ENCODE measurements at regions not wholly inside any gene's neighbourhood (a gene's known extent, or its start where the extent isn't known, plus 50 kb on each side); places are given as distances from the start of the nearest gene placed in this dataset.
"Not testable (repeated sequence)": the region's sequence is repeated elsewhere in the genome, so short reads cannot be mapped to it uniquely, and the experiment has no call there.

GRCh38 chr1:175265091-175265490 lies 72.5 kb upstream of the KIAA0040 start:
- TF ChIP-seq CTCF (IDR thresholded peaks at IDR 0.05; ENCODE audit: unreplicated experiment), result no peak
- Mint-ChIP-seq H3K27me3 (ENCODE audit: unreplicated experiment) (peaks cover 27% of the 10 kb centered on the region), H3K9me3 (ENCODE audit: low read depth, unreplicated experiment) (peaks cover 9% of the 10 kb centered on the region), H3K4me3 (ENCODE audit: low read depth, unreplicated experiment) (no peak overlapping the region), H3K36me3 (ENCODE audit: insufficient read depth, unreplicated experiment) (no peaks in the 10 kb centered on the region), H3K27ac (ENCODE audit: unreplicated experiment) (no peak overlapping the region), H3K4me1 (ENCODE audit: low read depth, unreplicated experiment) (peaks cover 21% of the 10 kb centered on the region)
- BruUV-seq (replicated peaks), result no TSS peak
- intact Hi-C loops (cut with micrococcal nuclease; ENCODE audit: unreplicated experiment), result loop anchor here (5.0 kb wide), 1 partner anchor 73 kb away; the partner anchor contains the start of gene KIAA0040
- CTCF ChIA-PET, result no interaction called here
- no peak for DNase-seq

GRCh38 chr1:175262621-175263020 lies 70.0 kb upstream of the KIAA0040 start:
- H3K27me3 Mint-ChIP-seq (ENCODE audit: unreplicated experiment), result peaks cover 27% of the 10 kb centered on the region
- CTCF ChIA-PET, result no interaction called here
- BruUV-seq (replicated peaks), result no TSS peak
- no peaks in the 10 kb centered on the region for H3K4me1 Mint-ChIP-seq (ENCODE audit: low read depth, unreplicated experiment)
- no peak for DNase-seq
- H3K9me3 Mint-ChIP-seq (ENCODE audit: low read depth, unreplicated experiment), result peaks cover 9% of the 10 kb centered on the region
- no peaks in the 10 kb centered on the region for H3K36me3 Mint-ChIP-seq (ENCODE audit: insufficient read depth, unreplicated experiment)
- no peak for TF ChIP-seq CTCF (IDR thresholded peaks at IDR 0.05; ENCODE audit: unreplicated experiment)
- H3K4me3 Mint-ChIP-seq (ENCODE audit: low read depth, unreplicated experiment), result no peak overlapping the region
- intact Hi-C loops (cut with micrococcal nuclease; ENCODE audit: unreplicated experiment), result no loop called here
- no peak overlapping the region for H3K27ac Mint-ChIP-seq (ENCODE audit: unreplicated experiment)

- DNase-seq; H3K27ac Mint-ChIP-seq (ENCODE audit: unreplicated experiment); H3K9me3 Mint-ChIP-seq (ENCODE audit: low read depth, unreplicated experiment); H3K4me3 Mint-ChIP-seq (ENCODE audit: low read depth, unreplicated experiment); intact Hi-C loops (cut with micrococcal nuclease; ENCODE audit: unreplicated experiment); CTCF ChIA-PET; BruUV-seq (replicated peaks); H3K4me1 Mint-ChIP-seq (ENCODE audit: low read depth, unreplicated experiment); H3K36me3 Mint-ChIP-seq (ENCODE audit: insufficient read depth, unreplicated experiment): not testable (repeated sequence)
- peaks cover 13% of the 10 kb centered on the region for H3K27me3 Mint-ChIP-seq (ENCODE audit: unreplicated experiment)
Measured at GRCh38 chr1:175256246-175256645, 63.7 kb upstream of the KIAA0040 start.

- Mint-ChIP-seq H3K27me3 (ENCODE audit: unreplicated experiment) (peaks cover 19% of the 10 kb centered on the region), H3K4me3 (ENCODE audit: low read depth, unreplicated experiment) (no peak overlapping the region), H3K36me3 (ENCODE audit: insufficient read depth, unreplicated experiment) (no peaks in the 10 kb centered on the region), H3K27ac (ENCODE audit: unreplicated experiment) (no peak overlapping the region), H3K9me3 (ENCODE audit: low read depth, unreplicated experiment) (peaks cover 3% of the 10 kb centered on the region), H3K4me1 (ENCODE audit: low read depth, unreplicated experiment) (no peaks in the 10 kb centered on the region)
- no peak for TF ChIP-seq CTCF (IDR thresholded peaks at IDR 0.05; ENCODE audit: unreplicated experiment)
- DNase-seq, result no peak
- CTCF ChIA-PET, result interaction anchor here (0.6 to 1.4 kb wide), 2 partner anchors 14 to 1499 kb away, joined by 3 to 15 read pairs; no protein-coding TSS in a partner anchor
- no TSS peak for BruUV-seq (replicated peaks)
- intact Hi-C loops (cut with micrococcal nuclease; ENCODE audit: unreplicated experiment), result no loop called here
Measured at GRCh38 chr1:175254190-175254589, 61.6 kb upstream of the KIAA0040 start.

GRCh38 chr1:175252561-175252960 lies 60.0 kb upstream of the KIAA0040 start:
- no peaks in the 10 kb centered on the region for H3K4me1 Mint-ChIP-seq (ENCODE audit: low read depth, unreplicated experiment)
- CTCF ChIA-PET, result no interaction called here
- peaks cover 19% of the 10 kb centered on the region for H3K27me3 Mint-ChIP-seq (ENCODE audit: unreplicated experiment)
- no peak overlapping the region for H3K27ac Mint-ChIP-seq (ENCODE audit: unreplicated experiment)
- TF ChIP-seq CTCF (IDR thresholded peaks at IDR 0.05; ENCODE audit: unreplicated experiment), result no peak
- no TSS peak for BruUV-seq (replicated peaks)
- H3K36me3 Mint-ChIP-seq (ENCODE audit: insufficient read depth, unreplicated experiment), result no peaks in the 10 kb centered on the region
- DNase-seq, result no peak
- no peak overlapping the region for H3K4me3 Mint-ChIP-seq (ENCODE audit: low read depth, unreplicated experiment)
- intact Hi-C loops (cut with micrococcal nuclease; ENCODE audit: unreplicated experiment), result no loop called here
- H3K9me3 Mint-ChIP-seq (ENCODE audit: low read depth, unreplicated experiment), result peaks cover 3% of the 10 kb centered on the region

Measured in Calu3 (cell line).